Right cardiac atrium (tissue), 5 donors: ENCODE measurements at regions not wholly inside any gene's neighbourhood (a gene's known extent, or its start where the extent isn't known, plus 50 kb on each side); places are given as distances from the start of the nearest gene placed in this dataset.

ENCODE experiments used
- ATAC-seq, 2 donors: fragments of 200-7000 bp; cut with Tn5 transposase; one replicate each; pipeline versions ENCODE4 v1.8.0 to v1.9.1; 2020; ENCODE audit warnings: moderate library complexity in 2 of 2, mild to moderate bottlenecking in 1 of 2
- DNase-seq, 3 donors: peaks; one replicate each; pipeline ENCODE4 v3.0.0-alpha.2; 2020
- H3K27ac ChIP-seq: one replicate; pipeline ENCODE4 v1.5.1; 2013; ENCODE audit warnings: mild to moderate bottlenecking, low read length, control low read depth, moderate library complexity
- H3K27me3 ChIP-seq: one replicate; pipeline ENCODE4 v1.6.1; 2013; ENCODE audit not compliant: control insufficient read depth, insufficient read depth
- H3K4me1 ChIP-seq: one replicate; pipeline ENCODE4 v1.6.1; 2013; ENCODE audit warnings: low read length; ENCODE audit not compliant: control insufficient read depth, insufficient read depth
- H3K4me3 ChIP-seq: one replicate; pipeline ENCODE4 v1.5.1; 2013; ENCODE audit warnings: low read length, control low read depth
- H3K9me3 ChIP-seq: one replicate; pipeline ENCODE4 v1.6.1; 2013; ENCODE audit warnings: low read length; ENCODE audit not compliant: control insufficient read depth
- WGBS: extraction: QIAGEN DNeasy Blood & Tissue Kit; methylation state at CpG from one replicate; pipeline ENCODE4 v1.1.7; 2013; 5-methylcytosine and 5-hydroxymethylcytosine counted together
- intact Hi-C, 4 donors: fragments of 100-400 bp; cut with DNase I; formaldehyde crosslinking; loops; one replicate each; pipeline versions ENCODE4 v1.11.0 to v1.14.0; 2022 to 2023
- donor health status: healthy with polysubstance abuse.
- donor health status: DM: no; HTN: yes; CAD: no.
- donor health status: DM: no; HTN: no; CAD: no.
- donor health status: DM: no; HTN: yes; CAD: no; lungs with severe emphysema.
- donor health status: DM: yes; HTN: yes; CAD: no.

DNA sequence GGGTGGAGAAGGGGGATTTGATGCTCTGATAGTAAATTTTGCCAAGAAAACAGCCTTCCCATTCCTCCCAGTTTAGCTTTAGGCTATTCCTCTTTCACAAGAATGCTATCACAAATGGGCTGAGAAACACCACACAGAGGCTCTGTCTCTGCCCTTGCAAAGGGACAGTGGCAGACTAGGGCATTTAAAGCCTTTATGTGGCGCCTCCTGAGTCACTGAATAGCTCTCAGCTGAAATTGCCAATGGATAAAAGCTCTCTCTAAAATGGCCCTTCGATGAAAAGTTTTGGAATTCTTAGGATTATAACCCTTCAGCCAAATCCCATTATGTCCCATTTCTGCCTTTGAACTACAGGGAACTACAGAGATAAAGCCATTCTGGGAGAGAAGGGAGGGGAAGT lies 1000.4 kb downstream of the ADGRL2 start:
- no peaks in the 10 kb centered on the region for H3K4me1 ChIP-seq
- no peak overlapping the region for H3K4me3 ChIP-seq
- H3K27ac ChIP-seq, result no peak overlapping the region
- H3K9me3 ChIP-seq, result no peaks in the 10 kb centered on the region
- intact Hi-C loops, result no loop called here
- no peak for ATAC-seq
- DNase-seq, result no peak
- WGBS, result 77% methylated on average over 2 of the region's 2 CpGs
- H3K27me3 ChIP-seq, result no peaks in the 10 kb centered on the region

DNA sequence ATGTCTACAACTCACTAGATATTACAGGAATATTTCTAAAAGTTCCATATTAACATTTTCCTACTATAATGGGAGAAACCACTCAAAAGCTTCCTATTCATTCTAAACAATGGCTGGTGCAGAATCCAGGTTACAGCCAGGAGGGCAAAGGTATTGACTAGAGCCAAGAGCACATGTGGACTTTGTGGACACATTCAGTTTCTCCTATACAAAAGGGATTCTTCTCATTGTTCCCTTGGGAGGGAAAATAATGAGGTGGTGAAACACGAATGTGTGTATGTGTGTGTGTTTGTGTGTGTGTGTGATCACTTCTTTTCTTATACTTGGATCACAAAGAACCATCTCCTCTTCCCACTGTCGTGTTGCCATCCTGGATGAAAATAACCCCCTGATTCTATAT lies 1000.0 kb downstream of the ADGRL2 start:
- no peaks in the 10 kb centered on the region for H3K9me3 ChIP-seq
- H3K27ac ChIP-seq, result no peak overlapping the region
- no peak overlapping the region for H3K4me3 ChIP-seq
- ATAC-seq (no peak), DNase-seq (no peak)
- WGBS, result 84% methylated on average over 2 of the region's 2 CpGs
- H3K4me1 ChIP-seq, result no peaks in the 10 kb centered on the region
- H3K27me3 ChIP-seq, result no peaks in the 10 kb centered on the region
- intact Hi-C loops, result no loop called here

GRCh38 chr1:82799261-82799660 lies 998.5 kb downstream of the ADGRL2 start:
- no peaks in the 10 kb centered on the region for H3K9me3 ChIP-seq
- 90% methylated on average over 1 of the region's 1 CpG for WGBS
- DNase-seq, result no peak
- intact Hi-C loops, result no loop called here
- no peak overlapping the region for H3K4me3 ChIP-seq
- no peaks in the 10 kb centered on the region for H3K4me1 ChIP-seq
- no peaks in the 10 kb centered on the region for H3K27me3 ChIP-seq
- no peak for ATAC-seq
- no peak overlapping the region for H3K27ac ChIP-seq

- no peak overlapping the region for H3K27ac ChIP-seq
- no peak overlapping the region for H3K4me3 ChIP-seq
- peaks cover 2% of the 10 kb centered on the region for H3K9me3 ChIP-seq
- H3K4me1 ChIP-seq, result no peaks in the 10 kb centered on the region
- no peak for ATAC-seq
- DNase-seq, result no peak
- intact Hi-C loops, result no loop called here
- WGBS, result 81% methylated on average over 3 of the region's 3 CpGs
- no peaks in the 10 kb centered on the region for H3K27me3 ChIP-seq
These were observed 994.9 kb downstream of the ADGRL2 start for GRCh38 chr1:82795508-82796149.

GRCh38 chr1:82792151-82792550 lies 991.4 kb downstream of the ADGRL2 start:
- intact Hi-C loops, result no loop called here
- no peak overlapping the region for H3K4me3 ChIP-seq
- no peak overlapping the region for H3K27ac ChIP-seq
- H3K9me3 ChIP-seq, result peaks cover 3% of the 10 kb centered on the region
- no peaks in the 10 kb centered on the region for H3K27me3 ChIP-seq
- no peak for DNase-seq
- no peak for ATAC-seq
- no peaks in the 10 kb centered on the region for H3K4me1 ChIP-seq
- 57% methylated on average over 4 of the region's 4 CpGs for WGBS

- Histone ChIP-seq H3K4me1 (no peaks in the 10 kb centered on the region), H3K9me3 (peaks cover 3% of the 10 kb centered on the region), H3K4me3 (no peak overlapping the region), H3K27me3 (no peaks in the 10 kb centered on the region), H3K27ac (no peak overlapping the region)
- DNase-seq, result no peak
- intact Hi-C loops, result no loop called here
- 84% methylated on average over 1 of the region's 1 CpG for WGBS
- ATAC-seq, result no peak
These were observed 989.8 kb downstream of the ADGRL2 start for GRCh38 chr1:82790556-82790955.

DNA sequence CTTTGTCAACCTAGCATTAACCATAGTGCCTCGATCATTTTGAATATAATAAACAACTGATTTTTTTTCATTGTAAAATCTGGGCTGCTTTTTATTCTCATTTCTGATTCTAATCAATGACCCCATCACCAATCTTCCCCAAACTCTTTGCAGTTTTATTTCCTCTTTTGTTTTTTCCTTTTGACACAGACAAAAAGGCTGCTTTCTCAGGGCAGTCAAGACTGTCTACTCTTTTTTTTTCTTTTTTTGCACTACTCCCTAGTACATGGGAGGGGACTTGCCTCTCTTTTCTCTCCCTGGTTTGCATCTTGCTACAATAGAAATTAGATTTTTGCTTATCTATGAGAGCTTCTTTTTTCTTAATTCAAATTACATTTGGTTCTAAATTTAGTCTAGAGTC lies 987.9 kb downstream of the ADGRL2 start:
- ATAC-seq, result no peak
- intact Hi-C loops, result no loop called here
- peaks cover 3% of the 10 kb centered on the region for H3K9me3 ChIP-seq
- H3K4me3 ChIP-seq, result no peak overlapping the region
- no peak for DNase-seq
- WGBS, result 90% methylated on average over 1 of the region's 1 CpG
- no peak overlapping the region for H3K27ac ChIP-seq
- no peaks in the 10 kb centered on the region for H3K4me1 ChIP-seq
- no peaks in the 10 kb centered on the region for H3K27me3 ChIP-seq

- H3K9me3 ChIP-seq, result peaks cover 3% of the 10 kb centered on the region
- 55% methylated on average over 2 of the region's 2 CpGs for WGBS
- no peak overlapping the region for H3K27ac ChIP-seq
- intact Hi-C loops, result no loop called here
- ATAC-seq (no peak), DNase-seq (no peak)
- no peak overlapping the region for H3K4me3 ChIP-seq
- H3K27me3 ChIP-seq, result no peaks in the 10 kb centered on the region
- no peaks in the 10 kb centered on the region for H3K4me1 ChIP-seq
These were observed 987.3 kb downstream of the ADGRL2 start for GRCh38 chr1:82788038-82788437.

GRCh38 chr1:82786883-82787282 lies 986.1 kb downstream of the ADGRL2 start:
- Histone ChIP-seq H3K4me1 (no peaks in the 10 kb centered on the region), H3K27ac (no peak overlapping the region), H3K9me3 (peaks cover 3% of the 10 kb centered on the region), H3K4me3 (no peak overlapping the region), H3K27me3 (no peaks in the 10 kb centered on the region)
- intact Hi-C loops, result no loop called here
- WGBS, result 55% methylated on average over 1 of the region's 1 CpG
- ATAC-seq (no peak), DNase-seq (no peak)

GRCh38 chr1:82785268-82785790 lies 984.6 kb downstream of the ADGRL2 start:
- Histone ChIP-seq H3K27ac (no peak overlapping the region), H3K9me3 (no peaks in the 10 kb centered on the region), H3K27me3 (no peaks in the 10 kb centered on the region), H3K4me3 (no peak overlapping the region), H3K4me1 (no peaks in the 10 kb centered on the region)
- DNase-seq (no peak), ATAC-seq (no peak)
- intact Hi-C loops, result no loop called here
- 85% methylated on average over 1 of the region's 1 CpG for WGBS

- no peaks in the 10 kb centered on the region for H3K27me3 ChIP-seq
- WGBS, result 89% methylated on average over 5 of the region's 5 CpGs
- ATAC-seq (no peak), DNase-seq (no peak)
- no peaks in the 10 kb centered on the region for H3K9me3 ChIP-seq
- H3K4me3 ChIP-seq, result no peak overlapping the region
- H3K27ac ChIP-seq, result no peak overlapping the region
- intact Hi-C loops, result no loop called here
- no peaks in the 10 kb centered on the region for H3K4me1 ChIP-seq
These were observed 982.3 kb downstream of the ADGRL2 start for GRCh38 chr1:82783044-82783443.

GRCh38 chr1:82782599-82782998 lies 981.9 kb downstream of the ADGRL2 start:
- 89% methylated on average over 2 of the region's 2 CpGs for WGBS

More at GRCh38 chr1:82782599-82782998, 981.9 kb downstream of the ADGRL2 start:
- H3K4me1 ChIP-seq, result no peaks in the 10 kb centered on the region
- H3K4me3 ChIP-seq, result no peak overlapping the region
- intact Hi-C loops, result no loop called here
- H3K27ac ChIP-seq, result no peak overlapping the region
- H3K27me3 ChIP-seq, result no peaks in the 10 kb centered on the region
- DNase-seq, result no peak
- H3K9me3 ChIP-seq, result no peaks in the 10 kb centered on the region
- ATAC-seq, result no peak
